ENCODE measurements at regions not wholly inside any gene's neighbourhood (a gene's known extent, or its start where the extent isn't known, plus 50 kb on each side); places are given as distances from the start of the nearest gene placed in this dataset.

- Histone ChIP-seq H3K9me3 (ENCODE audit: control insufficient read depth, low read length) (no peaks in the 10 kb centered on the region), H3K4me1 (ENCODE audit: control insufficient read depth, insufficient read depth, low read length) (no peaks in the 10 kb centered on the region), H3K9ac (ENCODE audit: low read length) (no peak overlapping the region), H3K4me3 (ENCODE audit: low read length) (no peak overlapping the region), H3K27me3 (replicated peaks; ENCODE audit: control insufficient read depth, insufficient read depth, low read length) (no peaks in the 10 kb centered on the region), H3K36me3 (ENCODE audit: control insufficient read depth, insufficient read depth, low read length, severe bottlenecking) (no peaks in the 10 kb centered on the region)
- DNase-seq (ENCODE audit: low read depth): no peak
These were observed 604.0 kb downstream of the HS3ST4 start for GRCh38 chr16:26295625-26296304.

- Histone ChIP-seq H3K9ac (ENCODE audit: low read length) (no peak overlapping the region), H3K36me3 (ENCODE audit: control insufficient read depth, insufficient read depth, low read length, severe bottlenecking) (no peaks in the 10 kb centered on the region), H3K27me3 (replicated peaks; ENCODE audit: control insufficient read depth, insufficient read depth, low read length) (no peaks in the 10 kb centered on the region), H3K4me3 (ENCODE audit: low read length) (no peak overlapping the region), H3K9me3 (ENCODE audit: control insufficient read depth, low read length) (no peaks in the 10 kb centered on the region), H3K4me1 (ENCODE audit: control insufficient read depth, insufficient read depth, low read length) (no peaks in the 10 kb centered on the region)
- no peak for DNase-seq (ENCODE audit: low read depth)
These were observed 609.8 kb downstream of the HS3ST4 start for GRCh38 chr16:26301516-26301915.

- no peaks in the 10 kb centered on the region for H3K27me3 ChIP-seq (replicated peaks; ENCODE audit: control insufficient read depth, insufficient read depth, low read length)
- DNase-seq (ENCODE audit: low read depth): no peak
- H3K36me3 ChIP-seq (ENCODE audit: control insufficient read depth, insufficient read depth, low read length, severe bottlenecking): no peaks in the 10 kb centered on the region
- no peaks in the 10 kb centered on the region for H3K4me1 ChIP-seq (ENCODE audit: control insufficient read depth, insufficient read depth, low read length)
- peaks cover 2% of the 10 kb centered on the region for H3K9me3 ChIP-seq (ENCODE audit: control insufficient read depth, low read length)
- no peak overlapping the region for H3K9ac ChIP-seq (ENCODE audit: low read length)
- no peak overlapping the region for H3K4me3 ChIP-seq (ENCODE audit: low read length)
These were observed 625.1 kb downstream of the HS3ST4 start for GRCh38 chr16:26316683-26317464.

- Histone ChIP-seq H3K27me3 (replicated peaks; ENCODE audit: control insufficient read depth, insufficient read depth, low read length) (no peaks in the 10 kb centered on the region), H3K9me3 (ENCODE audit: control insufficient read depth, low read length) (peaks cover 2% of the 10 kb centered on the region), H3K9ac (ENCODE audit: low read length) (no peak overlapping the region), H3K36me3 (ENCODE audit: control insufficient read depth, insufficient read depth, low read length, severe bottlenecking) (no peaks in the 10 kb centered on the region), H3K4me1 (ENCODE audit: control insufficient read depth, insufficient read depth, low read length) (no peaks in the 10 kb centered on the region), H3K4me3 (ENCODE audit: low read length) (no peak overlapping the region)
- no peak for DNase-seq (ENCODE audit: low read depth)
These were observed 626.1 kb downstream of the HS3ST4 start for GRCh38 chr16:26317885-26318284.

GRCh38 chr16:26330654-26331053 is 638.9 kb downstream of the HS3ST4 start:
- Histone ChIP-seq H3K27me3 (replicated peaks; ENCODE audit: control insufficient read depth, insufficient read depth, low read length) (no peaks in the 10 kb centered on the region), H3K4me3 (ENCODE audit: low read length) (no peak overlapping the region), H3K9ac (ENCODE audit: low read length) (no peak overlapping the region)

GRCh38 chr16:26334218-26335111 is 642.7 kb downstream of the HS3ST4 start:
- no peak overlapping the region for H3K9ac ChIP-seq (ENCODE audit: low read length)
- no peaks in the 10 kb centered on the region for H3K27me3 ChIP-seq (replicated peaks; ENCODE audit: control insufficient read depth, insufficient read depth, low read length)
- H3K4me3 ChIP-seq (ENCODE audit: low read length): no peak overlapping the region
- no peaks in the 10 kb centered on the region for H3K9me3 ChIP-seq (ENCODE audit: control insufficient read depth, low read length)
- no peaks in the 10 kb centered on the region for H3K4me1 ChIP-seq (ENCODE audit: control insufficient read depth, insufficient read depth, low read length)
- no peaks in the 10 kb centered on the region for H3K36me3 ChIP-seq (ENCODE audit: control insufficient read depth, insufficient read depth, low read length, severe bottlenecking)
- DNase-seq (ENCODE audit: low read depth): no peak

More at GRCh38 chr16:26330654-26331053, 638.9 kb downstream of the HS3ST4 start:
- no peak for DNase-seq (ENCODE audit: low read depth)
- Histone ChIP-seq H3K36me3 (ENCODE audit: control insufficient read depth, insufficient read depth, low read length, severe bottlenecking) (no peaks in the 10 kb centered on the region), H3K4me1 (ENCODE audit: control insufficient read depth, insufficient read depth, low read length) (no peaks in the 10 kb centered on the region), H3K9me3 (ENCODE audit: control insufficient read depth, low read length) (peaks cover 7% of the 10 kb centered on the region)

- DNase-seq (ENCODE audit: low read depth): no peak
- H3K4me3 ChIP-seq (ENCODE audit: low read length): no peak overlapping the region
These were observed 643.6 kb downstream of the HS3ST4 start for GRCh38 chr16:26335236-26335853.

GRCh38 chr16:26342621-26343020 is 650.9 kb downstream of the HS3ST4 start:
- no peak for DNase-seq (ENCODE audit: low read depth)
- Histone ChIP-seq H3K36me3 (ENCODE audit: control insufficient read depth, insufficient read depth, low read length, severe bottlenecking) (no peaks in the 10 kb centered on the region), H3K4me3 (ENCODE audit: low read length) (no peak overlapping the region)

More at GRCh38 chr16:26335236-26335853, 643.6 kb downstream of the HS3ST4 start:
- H3K4me1 ChIP-seq (ENCODE audit: control insufficient read depth, insufficient read depth, low read length): no peaks in the 10 kb centered on the region
- no peaks in the 10 kb centered on the region for H3K27me3 ChIP-seq (replicated peaks; ENCODE audit: control insufficient read depth, insufficient read depth, low read length)
- no peak overlapping the region for H3K9ac ChIP-seq (ENCODE audit: low read length)
- H3K9me3 ChIP-seq (ENCODE audit: control insufficient read depth, low read length): no peaks in the 10 kb centered on the region
- H3K36me3 ChIP-seq (ENCODE audit: control insufficient read depth, insufficient read depth, low read length, severe bottlenecking): no peaks in the 10 kb centered on the region

GRCh38 chr16:26344240-26344776 is 652.5 kb downstream of the HS3ST4 start:
- no peaks in the 10 kb centered on the region for H3K36me3 ChIP-seq (ENCODE audit: control insufficient read depth, insufficient read depth, low read length, severe bottlenecking)
- H3K4me1 ChIP-seq (ENCODE audit: control insufficient read depth, insufficient read depth, low read length): no peaks in the 10 kb centered on the region

More at GRCh38 chr16:26342621-26343020, 650.9 kb downstream of the HS3ST4 start:
- no peaks in the 10 kb centered on the region for H3K4me1 ChIP-seq (ENCODE audit: control insufficient read depth, insufficient read depth, low read length)
- H3K27me3 ChIP-seq (replicated peaks; ENCODE audit: control insufficient read depth, insufficient read depth, low read length): peaks cover 5% of the 10 kb centered on the region
- H3K9ac ChIP-seq (ENCODE audit: low read length): no peak overlapping the region
- no peaks in the 10 kb centered on the region for H3K9me3 ChIP-seq (ENCODE audit: control insufficient read depth, low read length)

GRCh38 chr16:26344976-26345375 is 653.2 kb downstream of the HS3ST4 start:
- no peaks in the 10 kb centered on the region for H3K4me1 ChIP-seq (ENCODE audit: control insufficient read depth, insufficient read depth, low read length)
- no peak overlapping the region for H3K4me3 ChIP-seq (ENCODE audit: low read length)
- no peak overlapping the region for H3K9ac ChIP-seq (ENCODE audit: low read length)
- H3K27me3 ChIP-seq (replicated peaks; ENCODE audit: control insufficient read depth, insufficient read depth, low read length): peaks cover 5% of the 10 kb centered on the region
- H3K36me3 ChIP-seq (ENCODE audit: control insufficient read depth, insufficient read depth, low read length, severe bottlenecking): no peaks in the 10 kb centered on the region
- no peaks in the 10 kb centered on the region for H3K9me3 ChIP-seq (ENCODE audit: control insufficient read depth, low read length)
- no peak for DNase-seq (ENCODE audit: low read depth)

More at GRCh38 chr16:26344240-26344776, 652.5 kb downstream of the HS3ST4 start:
- Histone ChIP-seq H3K4me3 (ENCODE audit: low read length) (no peak overlapping the region), H3K27me3 (replicated peaks; ENCODE audit: control insufficient read depth, insufficient read depth, low read length) (peaks cover 5% of the 10 kb centered on the region), H3K9me3 (ENCODE audit: control insufficient read depth, low read length) (no peaks in the 10 kb centered on the region), H3K9ac (ENCODE audit: low read length) (no peak overlapping the region)
- DNase-seq (ENCODE audit: low read depth): no peak

Measured in adipocyte (in vitro differentiated cells).